Astrocyte of the spinal cord (primary cell): ENCODE measurements at regions not wholly inside any gene's neighbourhood (a gene's known extent, or its start where the extent isn't known, plus 50 kb on each side); places are given as distances from the start of the nearest gene placed in this dataset.

ENCODE experiments used
- DNase-seq: peaks from one replicate; pipeline ENCODE4 v3.0.0; 2011; ENCODE audit warnings: low read depth, low spot score
- H3K4me3 ChIP-seq: 2 replicates; pipeline ENCODE4 v1.5.1; 2011; ENCODE audit warnings: low read depth, mild to moderate bottlenecking, low read length, moderate library complexity
- in situ Hi-C: cut with HindIII; loops from 2 replicates; pipeline ENCODE4 v1.10.0; 2017; ENCODE audit warnings: low sequenced_read_pairs
- TF ChIP-seq, protein P1 (sequence below): IDR thresholded peaks from 2 replicates; pipeline ENCODE4 v1.5.1; 2012; ENCODE audit warnings: low read depth, mild to moderate bottlenecking, low read length, inconsistent platforms

DNA sequence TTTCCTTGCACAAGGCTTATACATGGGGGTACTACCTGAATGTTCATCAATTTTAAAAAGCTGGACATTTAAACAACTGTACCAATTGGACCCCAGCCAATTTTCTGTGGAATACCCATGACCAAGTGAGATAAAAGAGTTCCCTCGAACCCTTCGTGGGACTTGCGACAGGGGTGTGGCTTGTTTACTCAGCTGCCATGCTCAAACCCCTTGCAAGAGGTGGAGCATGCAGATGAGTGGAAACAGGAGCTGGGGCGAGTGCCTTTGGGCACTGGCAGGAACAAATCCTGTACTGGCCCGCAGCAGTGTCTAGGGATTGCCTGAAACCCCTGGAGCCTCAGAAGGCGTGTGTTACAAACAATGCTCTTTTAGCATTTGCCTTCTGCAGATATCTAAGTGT lies 144.2 kb downstream of the PDHA2 start:
- TF ChIP-seq, protein P1, sequence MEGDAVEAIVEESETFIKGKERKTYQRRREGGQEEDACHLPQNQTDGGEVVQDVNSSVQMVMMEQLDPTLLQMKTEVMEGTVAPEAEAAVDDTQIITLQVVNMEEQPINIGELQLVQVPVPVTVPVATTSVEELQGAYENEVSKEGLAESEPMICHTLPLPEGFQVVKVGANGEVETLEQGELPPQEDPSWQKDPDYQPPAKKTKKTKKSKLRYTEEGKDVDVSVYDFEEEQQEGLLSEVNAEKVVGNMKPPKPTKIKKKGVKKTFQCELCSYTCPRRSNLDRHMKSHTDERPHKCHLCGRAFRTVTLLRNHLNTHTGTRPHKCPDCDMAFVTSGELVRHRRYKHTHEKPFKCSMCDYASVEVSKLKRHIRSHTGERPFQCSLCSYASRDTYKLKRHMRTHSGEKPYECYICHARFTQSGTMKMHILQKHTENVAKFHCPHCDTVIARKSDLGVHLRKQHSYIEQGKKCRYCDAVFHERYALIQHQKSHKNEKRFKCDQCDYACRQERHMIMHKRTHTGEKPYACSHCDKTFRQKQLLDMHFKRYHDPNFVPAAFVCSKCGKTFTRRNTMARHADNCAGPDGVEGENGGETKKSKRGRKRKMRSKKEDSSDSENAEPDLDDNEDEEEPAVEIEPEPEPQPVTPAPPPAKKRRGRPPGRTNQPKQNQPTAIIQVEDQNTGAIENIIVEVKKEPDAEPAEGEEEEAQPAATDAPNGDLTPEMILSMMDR, result no peak
- no peak overlapping the region for H3K4me3 ChIP-seq
- in situ Hi-C loops, result no loop called here
- no peak for DNase-seq

DNA sequence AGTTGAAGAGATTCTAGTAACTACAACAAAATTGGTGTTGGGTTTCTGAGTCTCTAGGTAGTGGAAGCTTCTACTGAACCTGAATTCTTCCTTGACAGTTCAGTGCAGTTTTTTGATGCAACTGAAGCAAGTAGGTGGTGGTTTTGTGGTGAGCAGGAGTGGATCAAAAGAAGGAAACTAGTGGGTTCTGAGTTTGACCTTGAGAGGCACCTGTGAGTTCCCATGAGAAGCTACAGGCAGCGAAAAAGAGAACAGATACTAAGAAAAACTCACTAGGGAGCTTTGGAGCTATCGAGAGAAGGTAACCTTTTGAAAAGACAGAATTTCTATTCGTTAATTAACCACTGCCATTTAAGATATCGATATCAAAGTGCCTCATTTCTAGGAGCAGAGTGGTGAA lies 145.2 kb downstream of the PDHA2 start:
- TF ChIP-seq, protein P1, result no peak
- in situ Hi-C loops, result no loop called here
- no peak for DNase-seq
- no peak overlapping the region for H3K4me3 ChIP-seq

DNA sequence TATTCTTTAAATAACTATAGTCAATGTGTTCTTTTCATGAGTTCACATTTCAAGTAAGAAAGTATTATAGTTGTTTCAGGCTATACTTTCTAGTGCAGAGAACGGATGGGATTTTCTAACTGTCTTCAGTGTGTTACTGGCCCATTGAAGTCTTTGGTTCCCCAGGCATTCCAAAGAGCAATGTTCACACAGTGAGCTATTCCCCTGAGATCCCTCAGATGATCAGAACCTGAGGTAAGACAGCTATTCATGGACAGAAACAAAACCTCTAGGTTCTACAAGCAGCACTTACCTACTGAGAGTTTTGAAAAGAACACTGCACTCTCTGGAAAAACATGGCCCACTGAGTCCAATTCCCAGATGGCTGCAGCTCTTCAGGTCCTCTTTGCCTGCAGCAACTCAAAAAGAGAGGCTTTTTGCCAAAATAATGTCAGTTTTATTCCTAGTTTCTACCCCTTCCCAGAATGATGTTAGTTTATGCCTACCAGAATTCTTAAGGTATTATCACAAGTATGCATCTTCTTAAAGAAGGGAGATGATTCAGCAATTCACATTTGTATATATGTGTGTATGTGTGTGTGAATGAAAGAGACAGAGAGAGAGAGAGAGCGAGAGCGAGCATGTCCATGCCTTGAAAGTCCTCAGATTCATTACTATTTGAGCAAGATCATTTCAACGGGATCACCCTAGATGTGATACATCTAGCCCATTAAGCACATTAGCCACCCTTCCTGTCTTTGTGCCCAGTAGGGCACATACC lies 146.1 kb downstream of the PDHA2 start:
- no peak for DNase-seq
- no peak overlapping the region for H3K4me3 ChIP-seq
- TF ChIP-seq, protein P1, result no peak
- in situ Hi-C loops, result no loop called here

DNA sequence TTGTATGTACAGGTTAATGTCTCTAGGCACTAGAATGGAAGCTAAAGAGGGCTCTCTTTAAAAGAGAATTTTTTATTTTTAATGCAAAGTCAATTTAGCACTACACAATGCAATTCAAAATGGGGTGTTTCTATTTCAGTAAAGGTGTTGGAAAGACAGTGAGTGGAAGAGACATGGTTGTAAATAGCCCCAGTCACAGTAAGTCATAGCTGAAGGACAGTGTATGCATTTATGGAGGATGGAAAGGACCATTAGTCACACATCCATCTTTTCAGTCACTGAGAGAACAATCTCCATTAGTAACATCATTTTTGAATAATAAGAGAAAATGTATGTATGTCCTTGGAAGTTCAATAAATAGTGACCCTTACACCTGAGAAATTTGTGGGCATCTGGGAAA lies 148.0 kb downstream of the PDHA2 start:
- in situ Hi-C loops, result no loop called here
- H3K4me3 ChIP-seq, result no peak overlapping the region
- no peak for DNase-seq
- TF ChIP-seq, protein P1, result no peak

DNA sequence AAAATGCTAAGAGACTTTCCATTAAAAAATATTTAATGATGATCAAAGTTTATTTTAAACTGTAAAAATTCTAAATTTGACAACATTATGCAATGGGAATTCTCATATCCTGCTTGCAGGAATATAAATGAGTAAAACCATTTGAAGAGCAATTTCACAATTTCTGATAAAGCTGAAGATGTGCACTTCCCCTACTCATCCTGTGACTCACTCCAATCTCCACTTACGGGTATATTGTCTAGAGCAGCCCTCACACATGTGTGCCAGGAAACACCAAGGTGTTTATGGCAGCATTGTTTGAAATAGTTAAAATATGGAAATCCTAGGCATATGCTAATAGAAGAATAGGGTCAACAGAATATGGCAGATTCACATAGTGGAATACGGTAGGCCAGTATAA lies 158.4 kb downstream of the PDHA2 start:
- no peak overlapping the region for H3K4me3 ChIP-seq
- DNase-seq, result no peak
- TF ChIP-seq, protein P1, result no peak
- in situ Hi-C loops, result no loop called here

DNA sequence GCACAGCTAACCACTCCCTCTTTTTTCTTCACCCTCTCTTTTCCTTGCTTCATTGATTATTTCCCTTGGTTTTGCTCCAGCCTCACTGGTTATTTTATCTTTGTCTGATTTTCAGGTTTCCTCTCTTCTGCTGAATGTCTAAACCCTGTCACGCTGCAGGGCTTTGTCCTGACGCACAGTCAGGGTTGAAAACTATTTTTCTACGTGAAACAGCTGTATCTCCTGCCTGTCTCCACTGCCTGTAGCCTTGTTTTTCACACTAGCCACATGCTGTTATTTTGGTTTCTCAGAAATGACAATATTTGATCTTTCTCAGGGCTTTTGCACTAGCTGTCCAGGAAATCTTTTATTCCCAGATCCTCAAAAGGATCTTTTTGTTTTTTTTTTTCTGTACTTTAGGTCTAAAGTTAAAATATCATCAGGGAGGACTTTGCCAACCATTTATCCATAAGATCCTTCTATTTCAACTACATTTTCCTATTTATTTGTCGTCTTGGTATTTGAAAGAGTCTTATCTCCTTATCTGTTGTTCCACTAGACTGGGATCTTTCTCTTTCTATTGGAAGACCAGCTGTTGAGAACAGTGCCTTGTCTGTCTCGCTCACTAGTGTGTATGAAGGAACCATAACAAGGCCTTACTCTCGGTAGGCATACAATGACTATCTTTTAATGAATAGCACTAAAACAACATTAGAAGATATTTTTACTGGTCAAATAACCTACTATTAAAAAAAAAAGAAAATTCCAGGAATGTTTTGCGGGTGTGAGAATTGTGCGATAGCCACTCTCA lies 164.3 kb downstream of the PDHA2 start:
- H3K4me3 ChIP-seq, result no peak overlapping the region
- DNase-seq, result no peak
- in situ Hi-C loops, result no loop called here
- TF ChIP-seq, protein P1, result no peak
